HCT116 (cell line): ENCODE measurements at regions not wholly inside any gene's neighbourhood (a gene's known extent, or its start where the extent isn't known, plus 50 kb on each side); places are given as distances from the start of the nearest gene placed in this dataset.

Experiments
- ATAC-seq: fragments of 200-7000 bp; cut with Tn5 transposase; 2 replicates; pipeline ENCODE4 v1.9.1; 2020; ENCODE audit warnings: mild to moderate bottlenecking, moderate library complexity
- BruUV-seq: library from RNA; stranded (reverse); fragments of 400-500 nt; replicated peaks from 2 replicates; lab custom pipeline; 2021; lab: Mats Ljungman, UMichigan
- CTCF ChIA-PET: fragments of 300-600 bp; sonication (Branson Sonifier 250); formaldehyde crosslinking; loops from one replicate; lab custom pipeline; 2021; ENCODE audit warnings: antibody characterized with exemption; lab: Charles Lee
- POLR2A ChIA-PET: fragments of 300-600, 350-600 bp; sonication (Branson Sonifier 250); formaldehyde crosslinking; loops from one replicate; lab custom pipeline; 2021; ENCODE audit warnings: antibody characterized with exemption; lab: Charles Lee
- RAD21 ChIA-PET, 2 experiments: fragments of 300-600 bp; sonication (Branson Sonifier 250); formaldehyde crosslinking; loops; one replicate each; lab custom pipeline; 2023; ENCODE audit warnings: low total read pairs in 2 of 2; ENCODE audit not compliant: uncharacterized antibody in 2 of 2, unreplicated experiment in 2 of 2, low non-redundant PET in 1 of 2; lab: Charles Lee
- DNase-seq: peaks from one replicate; pipeline ENCODE4 v3.0.0-alpha.2; 2010; ENCODE audit warnings: low read depth, low spot score
- H2AFZ ChIP-seq: fragments of 200-600 bp; shearing (Covaris generic), sonication (generic); 2 replicates; pipeline ENCODE4 v1.6.1; 2017; ENCODE audit warnings: low read depth, mixed run types, mixed read lengths, antibody characterized with exemption, low read length; ENCODE audit not compliant: poor library complexity, severe bottlenecking
- H3K27ac ChIP-seq: 2 replicates; pipeline ENCODE4 v1.5.1; 2012; ENCODE audit warnings: low read depth, low read length
- H3K27me3 ChIP-seq: fragments of 200-600 bp; sonication (generic); 2 replicates; pipeline ENCODE4 v1.6.1; 2016; ENCODE audit warnings: mixed run types, low read length, mixed read lengths; ENCODE audit not compliant: insufficient read depth
- H3K36me3 ChIP-seq, 2 experiments: fragments of 200-500 bp in 1 of 2; fragments of 200-600 bp in 1 of 2; sonication (Bioruptor generic) in 1 of 2; sonication (generic) in 1 of 2; 2 replicates each; pipeline versions ENCODE4 v1.5.1 to v1.6.1; 2014 to 2016; ENCODE audit warnings: low read length in 2 of 2, inconsistent platforms in 1 of 2, mixed read lengths in 1 of 2, mixed run types in 1 of 2; ENCODE audit not compliant: insufficient read depth in 2 of 2, control insufficient read depth in 1 of 2
- H3K4me1 ChIP-seq, 2 experiments: fragments of 200-600 bp in 1 of 2; sonication (generic) in 1 of 2; 2 replicates each; pipeline versions ENCODE4 v1.5.1 to v1.6.1; 2012 to 2017; ENCODE audit warnings: low read length in 2 of 2, inconsistent platforms in 1 of 2, mild to moderate bottlenecking in 1 of 2, mixed read lengths in 1 of 2, mixed run types in 1 of 2, moderate library complexity in 1 of 2; ENCODE audit not compliant: insufficient read depth in 2 of 2, control insufficient read depth in 1 of 2
- H3K4me2 ChIP-seq: fragments of 200-600 bp; sonication (generic); 2 replicates; pipeline ENCODE4 v1.6.1; 2017; ENCODE audit warnings: mixed run types, low read length, mixed read lengths
- H3K4me3 ChIP-seq, 2 experiments: fragments of 200-600 bp in 1 of 2; sonication (generic) in 1 of 2; replicated peaks in 1 of 2; 2 replicates each; pipeline ENCODE4 v1.5.1; 2011 to 2016; ENCODE audit warnings: low read length in 2 of 2, control low read depth in 1 of 2, low read depth in 1 of 2, mild to moderate bottlenecking in 1 of 2, mixed read lengths in 1 of 2, mixed run types in 1 of 2
- H3K79me2 ChIP-seq: fragments of 200-600 bp; sonication (generic); 2 replicates; pipeline ENCODE4 v1.6.1; 2017; ENCODE audit warnings: mild to moderate bottlenecking, mixed run types, low read length, moderate library complexity, mixed read lengths; ENCODE audit not compliant: insufficient read depth
- H3K9ac ChIP-seq: fragments of 200-600 bp; sonication (generic); 2 replicates; pipeline ENCODE4 v1.6.1; 2016; ENCODE audit warnings: low read length, mixed read lengths
- H3K9me2 ChIP-seq: fragments of 200-600 bp; sonication (generic), shearing (Covaris generic); 2 replicates; pipeline ENCODE4 v1.6.1; 2017; ENCODE audit warnings: mixed run types, mild to moderate bottlenecking, moderate library complexity; ENCODE audit not compliant: insufficient read depth
- H3K9me3 ChIP-seq, 2 experiments: fragments of 200-500 bp in 1 of 2; fragments of 200-600 bp in 1 of 2; sonication (Bioruptor generic) in 1 of 2; sonication (generic) in 1 of 2; 2 replicates each; pipeline ENCODE4 v1.6.1; 2014 to 2017; ENCODE audit warnings: low read length in 2 of 2, mixed read lengths in 2 of 2, inconsistent platforms in 1 of 2, low read depth in 1 of 2, mild to moderate bottlenecking in 1 of 2, mixed run types in 1 of 2, moderate library complexity in 1 of 2; ENCODE audit not compliant: control insufficient read depth in 1 of 2, insufficient read depth in 1 of 2
- H4K20me1 ChIP-seq: fragments of 200-600 bp; sonication (generic), shearing (Covaris generic); 2 replicates; pipeline ENCODE4 v1.6.1; 2017; ENCODE audit warnings: mixed run types, mild to moderate bottlenecking, moderate library complexity; ENCODE audit not compliant: insufficient read depth
- ATF3 ChIP-seq: IDR thresholded peaks from 2 replicates; pipeline ENCODE4 v1.6.1; 2012
- CBX3 ChIP-seq: IDR thresholded peaks from 2 replicates; pipeline ENCODE4 v1.6.1; 2012; ENCODE audit warnings: low read depth
- EZH2 ChIP-seq: fragments of 200-600 bp; sonication (generic); IDR thresholded peaks from 2 replicates; pipeline ENCODE4 v1.6.1; 2017; ENCODE audit warnings: antibody characterized with exemption, mixed run types
- EZH2phosphoT487 ChIP-seq: fragments of 200-600 bp; IDR thresholded peaks from 2 replicates; pipeline ENCODE4 v1.6.1; 2018; ENCODE audit warnings: antibody characterized with exemption, borderline replicate concordance
- FOSL1 ChIP-seq: IDR thresholded peaks from 2 replicates; pipeline ENCODE4 v1.6.1; 2012; ENCODE audit warnings: low read depth
- JUND ChIP-seq: IDR thresholded peaks from 2 replicates; pipeline ENCODE4 v1.6.1; 2012
- POLR2A ChIP-seq: IDR thresholded peaks from 2 replicates; pipeline ENCODE4 v1.7.0; 2011; ENCODE audit warnings: borderline replicate concordance; ENCODE audit not compliant: insufficient read depth, insufficient read length; ENCODE audit errors: extremely low read depth
- POLR2AphosphoS5 ChIP-seq: IDR thresholded peaks from 2 replicates; pipeline ENCODE4 v1.6.1; 2011; ENCODE audit warnings: mild to moderate bottlenecking, low read depth, low read length, moderate library complexity
- RAD21 ChIP-seq: IDR thresholded peaks from 2 replicates; pipeline ENCODE4 v1.6.1; 2012; ENCODE audit warnings: low read depth, mild to moderate bottlenecking
- REST ChIP-seq: IDR thresholded peaks from 2 replicates; pipeline ENCODE4 v1.6.1; 2012; ENCODE audit warnings: low read depth
- SIN3A ChIP-seq: IDR thresholded peaks from 2 replicates; pipeline ENCODE4 v1.6.1; 2012; ENCODE audit warnings: low read depth
- SRF ChIP-seq: IDR thresholded peaks from 2 replicates; pipeline ENCODE4 v1.6.1; 2012; ENCODE audit warnings: low read depth
- TCF7L2 ChIP-seq: IDR thresholded peaks from 2 replicates; pipeline ENCODE4 v1.7.0; 2011; ENCODE audit warnings: borderline replicate concordance, inconsistent platforms; ENCODE audit not compliant: insufficient read depth, insufficient read length; ENCODE audit errors: extremely low read depth
- YY1 ChIP-seq: IDR thresholded peaks from 2 replicates; pipeline ENCODE4 v1.6.1; 2011; ENCODE audit warnings: low read length, low read depth, moderate library complexity, mild to moderate bottlenecking; ENCODE audit not compliant: insufficient replicate concordance; ENCODE audit errors: extremely low read depth
- ZNF274 ChIP-seq: fragments of 200-500 bp; sonication (Bioruptor generic); IDR thresholded peaks from 2 replicates; pipeline ENCODE4 v1.6.1; 2014; ENCODE audit warnings: mild to moderate bottlenecking, low read depth, low read length, inconsistent platforms
- intact Hi-C: fragments of 100-400 bp; cut with micrococcal nuclease; formaldehyde crosslinking; loops from 2 replicates; pipeline ENCODE4 v1.10.0; 2022

- Histone ChIP-seq H3K36me3 (no peaks in the 10 kb centered on the region), H3K4me3 (no peak overlapping the region), H3K79me2 (no peaks in the 10 kb centered on the region), H3K9me3 (no peaks in the 10 kb centered on the region), H3K4me2 (no peak overlapping the region), H2AFZ (no peak overlapping the region), H3K27me3 (no peaks in the 10 kb centered on the region)
- POLR2A ChIA-PET = no interaction called here
- DNase-seq = no peak
- TF ChIP-seq REST (no peak), RAD21 (no peak)
- TF ChIP-seq, all 23 proteins: peak for 0
- Histone ChIP-seq H3K4me1 (no peaks in the 10 kb centered on the region), H4K20me1 (no peaks in the 10 kb centered on the region), H3K27ac (no peak overlapping the region), H3K9me2 (no peaks in the 10 kb centered on the region), H3K9ac (no peak overlapping the region)
- no peak for ATAC-seq
- BruUV-seq = no TSS peak
- ChIA-PET RAD21 (no interaction called here), CTCF (no interaction called here)
- intact Hi-C loops = no loop called here
Observed at GRCh38 chr18:61107113-61107512, 226.1 kb upstream of the CDH20 start.

GRCh38 chr18:61108706-61109105 is 224.5 kb upstream of the CDH20 start:
- H4K20me1 ChIP-seq = no peaks in the 10 kb centered on the region
- H3K79me2 ChIP-seq = no peaks in the 10 kb centered on the region
- intact Hi-C loops = no loop called here
- H3K27me3 ChIP-seq = no peaks in the 10 kb centered on the region
- H3K9me2 ChIP-seq = no peaks in the 10 kb centered on the region
- no TSS peak for BruUV-seq
- ATAC-seq = no peak
- ChIA-PET CTCF (no interaction called here), POLR2A (no interaction called here), RAD21 (no interaction called here)
- H3K4me2 ChIP-seq = no peak overlapping the region
- H3K4me3 ChIP-seq = no peak overlapping the region
- no peaks in the 10 kb centered on the region for H3K9me3 ChIP-seq
- H3K4me1 ChIP-seq = no peaks in the 10 kb centered on the region
- H2AFZ ChIP-seq = no peak overlapping the region
- DNase-seq = no peak
- H3K27ac ChIP-seq = no peak overlapping the region
- H3K9ac ChIP-seq = no peak overlapping the region
- H3K36me3 ChIP-seq = no peaks in the 10 kb centered on the region
- TF ChIP-seq TCF7L2 (no peak), ZNF274 (no peak), POLR2AphosphoS5 (no peak), FOSL1 (no peak), RAD21 (no peak), POLR2A (no peak), YY1 (no peak), EZH2phosphoT487 (no peak), CBX3 (no peak), SIN3A (no peak), ATF3 (no peak), SRF (no peak), REST (no peak), EZH2 (no peak), JUND (no peak)
